Embryonic facial prominence (tissue), 1 donor: ENCODE measurements at regions not wholly inside any gene's neighbourhood (a gene's known extent, or its start where the extent isn't known, plus 50 kb on each side); places are given as distances from the start of the nearest gene placed in this dataset.
"Not testable (repeated sequence)": the region's sequence is repeated elsewhere in the genome, so short reads cannot be mapped to it uniquely, and the experiment has no call there.

ENCODE experiments used
- DNase-seq: peaks from one replicate; pipeline ENCODE4 v3.0.0-alpha.2; 2016; ENCODE audit errors: extremely low spot score

DNA sequence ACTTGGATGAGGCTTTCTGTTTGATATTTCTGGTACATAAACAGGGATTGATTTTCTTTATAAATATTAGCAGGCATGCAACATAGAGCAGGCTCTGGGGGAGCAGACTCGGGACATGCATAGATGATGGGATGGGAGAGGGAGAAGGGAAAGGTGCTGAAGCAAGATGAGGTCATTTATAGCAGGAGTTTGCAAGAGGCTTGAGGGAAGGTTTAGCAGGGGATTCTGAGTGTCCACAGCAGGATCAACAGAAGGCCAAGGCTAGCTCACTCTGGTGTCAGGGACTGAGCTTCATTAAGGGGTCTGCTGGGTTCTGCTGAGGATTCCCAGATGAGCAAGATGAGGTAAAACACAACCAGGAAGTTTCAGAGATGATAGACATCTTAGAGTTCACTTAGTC lies 309.1 kb upstream of the CELF4 start:
- no peak for DNase-seq

DNA sequence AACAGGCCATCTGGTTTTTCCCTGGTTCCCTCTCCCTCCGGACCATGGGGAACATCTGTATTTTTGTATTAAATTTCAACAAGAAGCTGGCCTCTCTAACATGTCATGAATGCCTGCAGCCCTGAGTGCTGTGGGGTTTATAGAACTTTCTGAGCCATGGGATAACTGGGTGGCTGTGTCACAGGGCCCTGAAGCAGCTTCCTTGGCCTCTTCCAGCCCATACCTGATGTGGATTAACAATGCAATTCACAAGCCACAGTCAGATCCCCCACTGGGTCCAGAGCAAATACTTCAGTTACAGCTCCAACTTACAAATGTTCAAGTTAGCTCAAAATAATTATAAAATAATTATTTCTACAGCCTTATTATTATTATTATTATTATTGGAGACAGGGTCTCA lies 307.8 kb upstream of the CELF4 start:
- DNase-seq, result no peak

DNA sequence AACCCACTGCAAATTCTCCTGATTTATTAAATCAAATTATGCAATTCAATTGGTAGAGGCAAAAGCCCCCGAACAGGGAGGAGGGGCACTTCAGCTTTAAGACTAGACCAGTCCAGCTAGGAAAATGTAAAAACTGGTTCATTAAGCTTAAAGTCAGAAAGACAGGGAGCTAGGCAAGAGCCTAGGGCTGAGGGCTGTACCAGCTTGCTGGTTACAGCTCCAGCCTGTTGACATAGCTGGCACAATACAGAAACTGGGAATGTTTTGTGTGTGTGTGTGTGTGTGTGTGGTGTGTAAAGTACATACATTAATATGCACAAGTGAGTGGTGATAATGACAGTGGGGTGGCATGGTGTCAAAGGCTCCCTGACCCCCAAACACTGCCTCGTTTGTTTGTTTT lies 307.0 kb upstream of the CELF4 start:
- DNase-seq, result no peak

DNA sequence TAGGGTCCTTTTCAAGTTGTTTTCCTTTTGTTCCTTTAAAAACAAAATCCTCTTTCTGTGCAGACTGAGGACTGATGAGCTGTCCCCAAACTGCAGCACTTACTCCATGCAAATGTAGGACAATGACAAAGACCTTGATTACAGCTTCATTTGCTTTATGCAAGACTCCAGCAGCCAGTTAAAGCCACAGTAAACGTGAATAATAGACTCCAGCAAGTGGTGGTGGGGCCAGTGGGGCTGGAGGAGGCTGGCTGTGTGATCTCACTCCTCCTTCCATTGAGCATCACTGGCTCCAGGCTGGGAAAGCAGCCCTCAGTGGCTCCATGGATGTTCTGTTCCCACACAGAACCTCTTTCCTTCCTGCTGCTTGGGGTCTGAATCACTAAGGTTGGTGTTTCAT lies 306.0 kb upstream of the CELF4 start:
- DNase-seq, result no peak

DNA sequence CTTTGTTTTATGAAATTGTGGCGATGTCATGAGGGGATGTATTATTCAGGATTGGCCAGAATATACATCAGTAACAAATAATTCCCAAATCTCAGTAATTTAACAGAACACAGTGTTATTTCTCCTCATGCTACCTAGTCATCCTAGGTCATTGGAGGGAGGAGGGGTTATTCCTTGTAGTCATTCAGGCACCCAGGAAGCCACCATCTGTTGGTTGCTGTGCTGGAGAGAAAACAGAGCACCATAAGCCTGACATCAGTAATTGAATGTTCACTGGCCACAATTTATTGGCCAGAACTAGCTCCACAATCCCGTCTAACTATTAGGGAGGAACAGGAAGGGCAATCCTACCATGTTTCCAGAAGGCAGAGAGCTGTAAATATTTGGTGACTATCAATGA lies 303.5 kb upstream of the CELF4 start:
- no peak for DNase-seq

DNA sequence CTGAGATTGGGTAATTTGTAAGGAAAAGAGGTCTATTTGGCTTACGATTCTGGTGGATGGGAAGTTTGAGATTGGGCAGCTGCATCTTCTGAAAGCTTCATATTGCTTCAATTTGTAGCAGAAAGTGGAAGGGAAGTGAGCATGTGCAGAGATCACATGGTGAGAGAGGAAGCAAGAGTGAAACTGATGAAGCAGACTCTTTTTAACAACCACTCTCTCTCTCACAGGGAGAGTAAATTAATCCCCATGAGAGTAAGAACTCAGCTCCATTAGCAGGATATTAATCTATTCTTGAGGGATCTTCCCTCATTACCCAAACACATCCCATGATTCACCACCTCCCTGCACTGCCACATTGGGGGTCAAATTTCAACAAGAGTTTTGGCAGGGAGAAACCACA lies 298.5 kb upstream of the CELF4 start:
- no peak for DNase-seq

DNA sequence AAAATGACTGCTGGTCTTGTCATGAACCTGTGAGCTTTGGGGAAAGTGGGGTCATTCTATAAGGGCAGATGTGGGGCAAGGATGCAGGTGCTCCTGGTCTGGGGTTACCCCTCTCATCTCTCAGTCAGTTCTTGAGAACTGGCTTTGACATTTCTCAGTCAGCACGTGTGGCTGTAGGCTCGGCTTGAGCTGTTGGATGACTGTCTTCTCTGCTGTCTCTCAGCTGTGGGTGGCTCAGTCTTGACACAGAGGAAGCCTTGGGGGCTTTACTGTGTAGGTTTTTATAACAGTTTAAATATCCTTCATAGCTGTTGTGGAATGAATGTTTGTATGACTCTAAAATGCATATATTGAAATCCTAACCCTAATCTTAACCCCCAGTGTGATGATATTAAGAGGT lies 296.4 kb upstream of the CELF4 start:
- no peak for DNase-seq

DNA sequence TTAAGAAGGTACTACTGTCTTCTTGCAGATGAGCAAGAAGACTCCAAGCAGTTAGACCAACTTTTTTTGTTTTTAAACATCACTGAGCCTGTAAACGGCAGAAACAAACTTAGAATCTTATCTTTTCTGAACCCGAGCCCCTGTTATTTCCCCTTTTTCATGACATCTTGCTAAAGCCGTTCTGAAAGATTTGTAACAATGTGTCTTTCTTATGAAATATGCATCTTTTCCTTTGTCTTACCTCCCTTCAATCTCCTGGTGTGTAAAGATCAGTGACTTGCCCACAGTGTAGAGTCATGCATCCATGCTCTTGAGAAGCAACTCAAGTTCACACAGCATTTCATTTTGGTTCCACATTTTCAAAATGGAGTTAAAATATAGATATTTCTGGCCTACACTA lies 288.8 kb upstream of the CELF4 start:
- no peak for DNase-seq

DNA sequence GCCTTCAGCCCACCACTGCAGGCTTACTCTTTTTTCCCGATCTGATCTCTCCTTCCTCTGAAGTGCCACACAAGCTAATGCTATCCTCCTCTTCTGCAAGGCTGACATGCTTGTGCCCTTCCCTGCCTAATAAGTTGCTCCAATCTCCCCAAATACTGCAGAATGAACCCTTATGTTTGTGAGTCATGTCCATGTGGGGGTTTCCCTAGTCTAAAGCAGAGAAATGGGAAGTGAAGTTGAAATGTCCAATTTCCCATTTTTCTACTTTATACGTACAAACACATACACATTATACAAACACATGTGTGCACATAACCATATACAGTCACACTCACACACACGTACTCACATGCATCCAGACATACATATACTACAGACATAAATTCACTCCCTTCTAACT lies 288.1 kb upstream of the CELF4 start:
- no peak for DNase-seq

DNA sequence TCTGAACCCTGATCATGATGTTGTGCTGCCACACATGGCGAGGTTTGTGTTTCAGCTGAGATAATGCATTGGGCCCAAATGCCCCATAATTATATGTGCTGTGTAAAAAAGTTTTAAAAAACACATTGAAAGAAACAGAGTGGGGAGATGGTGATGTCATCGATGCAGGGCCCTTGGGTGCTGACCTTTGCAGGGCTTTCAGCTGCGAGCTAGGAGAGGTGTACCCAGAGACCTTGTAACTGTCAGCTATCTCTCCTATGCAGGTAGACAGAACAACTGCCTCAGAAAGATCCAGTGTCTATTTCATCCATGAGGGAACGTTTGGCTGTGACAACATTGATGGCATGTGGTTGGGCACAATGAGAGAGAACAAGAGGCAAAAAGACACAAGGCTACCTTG lies 286.9 kb upstream of the CELF4 start:
- DNase-seq, result no peak

DNA sequence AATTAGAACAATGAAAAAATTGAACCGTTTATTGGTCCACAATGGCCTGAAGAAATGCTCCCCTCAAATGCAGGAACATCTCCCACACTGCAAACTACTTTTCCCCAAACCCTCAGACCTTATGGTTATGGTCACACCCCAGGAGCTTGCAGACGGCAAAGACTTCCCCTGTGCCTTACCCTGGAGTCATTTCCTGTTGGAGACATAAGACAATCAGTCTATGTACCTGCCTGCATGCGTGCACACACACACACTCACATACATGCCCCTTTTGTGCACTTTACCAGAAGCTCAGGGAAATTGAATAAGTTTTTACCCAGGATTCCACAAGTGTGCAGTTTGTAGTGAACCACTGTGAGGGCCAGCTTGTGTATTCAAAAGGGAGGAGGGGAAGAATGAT lies 281.9 kb upstream of the CELF4 start:
- no peak for DNase-seq

DNA sequence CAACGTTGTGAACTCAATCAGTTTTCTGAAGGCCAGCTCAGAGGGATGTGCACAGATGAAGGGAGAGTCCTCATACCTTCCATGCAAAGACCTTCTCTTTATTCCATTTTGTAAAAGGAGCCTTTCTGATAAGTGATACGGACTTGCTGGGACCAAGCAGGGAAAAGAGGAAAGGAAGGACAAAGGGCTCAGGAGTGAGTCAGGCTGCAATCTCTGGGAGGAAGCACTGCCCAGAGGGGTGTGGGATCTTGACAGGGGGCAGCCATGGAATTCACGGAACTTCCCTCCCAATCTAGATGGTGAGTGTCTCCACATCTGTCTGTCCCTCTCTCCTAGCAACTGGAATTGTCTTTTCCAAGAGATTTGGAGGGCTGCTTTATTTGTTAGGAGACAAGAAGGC lies 281.4 kb upstream of the CELF4 start:
- DNase-seq, result no peak

DNA sequence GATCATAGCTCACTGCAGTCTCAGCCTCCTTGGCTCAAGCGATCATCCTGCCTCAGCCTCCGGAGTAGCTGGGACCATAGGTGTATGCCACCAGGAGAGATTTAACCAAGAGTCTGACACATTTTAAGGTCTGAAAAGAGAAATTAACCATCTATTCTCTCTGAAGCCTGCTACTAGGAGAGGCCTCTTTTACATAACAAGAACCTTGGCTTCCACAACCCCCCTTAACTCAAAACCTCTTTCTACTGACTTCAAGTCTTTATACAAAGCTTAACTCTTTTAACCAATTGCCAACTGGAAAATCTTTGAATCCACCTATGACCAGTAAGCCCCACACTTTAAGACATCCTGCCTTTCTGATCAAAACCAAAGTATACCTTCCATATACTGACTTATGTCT lies 279.9 kb upstream of the CELF4 start:
- DNase-seq, result no peak

DNA sequence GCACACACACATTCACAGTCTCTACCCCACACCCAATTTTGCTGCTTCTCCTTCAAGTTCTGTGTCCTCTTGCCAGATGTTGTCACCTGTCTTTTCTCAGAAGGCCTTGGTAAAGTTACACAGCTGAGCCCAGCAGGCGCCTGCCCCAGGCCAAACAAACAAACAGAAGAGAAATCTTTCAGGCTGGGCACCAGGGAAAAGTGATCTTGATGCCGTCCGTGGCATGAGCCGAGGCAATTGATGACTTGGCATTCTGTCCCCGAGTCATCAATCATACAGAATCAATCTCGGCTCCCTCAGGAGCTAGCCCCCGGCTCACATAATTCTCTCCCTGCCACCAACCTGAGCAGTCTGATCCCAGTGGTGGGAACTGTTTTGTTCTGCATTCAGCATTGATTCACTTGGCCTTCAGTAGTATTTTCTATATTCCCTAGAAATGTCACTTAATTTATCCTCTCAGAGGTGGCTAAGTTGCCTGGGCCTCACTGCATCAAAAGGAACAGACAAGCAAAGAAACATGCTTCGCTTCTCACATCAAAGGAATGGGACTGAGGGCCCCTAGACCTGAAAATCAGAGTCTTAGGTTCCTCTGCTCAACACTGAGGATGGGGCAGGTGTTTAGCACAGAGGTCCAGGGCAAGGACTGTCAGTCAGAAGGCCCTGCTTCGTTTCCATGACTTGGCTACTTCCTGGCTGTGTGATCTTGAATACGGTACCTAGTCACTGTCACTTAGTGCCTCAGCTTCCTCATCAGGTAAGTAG lies 278.8 kb upstream of the CELF4 start:
- no peak for DNase-seq

DNA sequence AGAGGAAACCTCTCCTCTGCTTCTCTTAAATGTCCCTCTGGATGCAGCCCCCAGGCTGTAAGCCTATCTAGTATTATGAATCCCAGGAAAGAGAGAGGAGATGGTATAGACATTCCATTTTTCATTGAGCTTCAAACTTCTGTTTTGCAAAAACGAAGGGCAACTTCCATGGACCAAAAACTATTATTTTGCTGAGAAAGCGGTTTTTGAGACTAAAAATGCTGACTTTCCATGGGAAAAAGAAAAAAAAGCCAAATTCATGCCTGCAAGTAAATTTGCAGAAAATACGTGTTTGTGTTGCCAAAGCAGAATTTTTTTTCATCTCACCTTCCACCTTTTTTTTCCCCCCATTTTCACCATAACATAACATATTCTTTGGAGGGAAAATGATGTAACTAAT lies 272.5 kb upstream of the CELF4 start:
- no peak for DNase-seq

DNA sequence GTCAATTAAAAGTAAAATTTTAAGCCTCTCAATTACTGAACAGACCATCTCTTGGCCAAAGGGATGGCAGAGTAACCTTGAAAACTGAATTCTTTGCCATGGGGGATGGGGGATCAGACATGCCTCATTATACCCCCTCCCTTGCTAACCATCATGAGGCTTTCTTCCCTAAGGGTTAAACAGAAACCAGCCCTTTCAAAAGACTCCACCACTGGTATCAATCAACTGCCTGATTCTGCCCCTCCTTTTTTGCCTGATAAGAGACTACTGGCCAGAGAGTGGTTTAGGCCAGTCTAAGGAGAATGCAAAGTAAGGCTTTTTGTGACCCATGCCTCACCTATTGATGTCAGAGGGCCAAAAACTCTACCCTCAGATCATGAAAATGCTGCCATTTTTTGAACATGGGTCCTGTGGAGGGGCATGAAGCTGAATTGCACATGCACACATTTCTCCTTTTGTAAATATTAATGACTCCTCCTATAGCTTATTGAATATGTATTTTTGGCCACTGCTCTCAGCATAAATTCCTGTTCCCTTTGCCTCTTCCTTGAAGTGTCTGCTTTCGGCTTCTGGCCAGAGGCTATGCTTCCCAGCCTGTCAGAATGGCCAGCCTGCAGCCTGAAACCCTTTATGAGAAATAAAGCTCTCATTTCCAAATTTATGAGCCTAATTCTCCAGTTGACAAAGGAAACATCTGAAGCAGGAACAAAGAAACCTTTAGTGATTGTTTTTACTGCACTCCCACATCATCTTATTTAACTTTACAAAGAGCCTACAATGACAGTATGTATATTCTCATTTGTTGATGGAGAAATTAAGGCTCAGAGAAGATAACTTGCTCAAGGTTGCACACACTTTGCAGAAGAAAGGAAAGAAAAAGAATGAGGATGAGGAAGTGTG lies 270.7 kb upstream of the CELF4 start:
- no peak for DNase-seq

DNA sequence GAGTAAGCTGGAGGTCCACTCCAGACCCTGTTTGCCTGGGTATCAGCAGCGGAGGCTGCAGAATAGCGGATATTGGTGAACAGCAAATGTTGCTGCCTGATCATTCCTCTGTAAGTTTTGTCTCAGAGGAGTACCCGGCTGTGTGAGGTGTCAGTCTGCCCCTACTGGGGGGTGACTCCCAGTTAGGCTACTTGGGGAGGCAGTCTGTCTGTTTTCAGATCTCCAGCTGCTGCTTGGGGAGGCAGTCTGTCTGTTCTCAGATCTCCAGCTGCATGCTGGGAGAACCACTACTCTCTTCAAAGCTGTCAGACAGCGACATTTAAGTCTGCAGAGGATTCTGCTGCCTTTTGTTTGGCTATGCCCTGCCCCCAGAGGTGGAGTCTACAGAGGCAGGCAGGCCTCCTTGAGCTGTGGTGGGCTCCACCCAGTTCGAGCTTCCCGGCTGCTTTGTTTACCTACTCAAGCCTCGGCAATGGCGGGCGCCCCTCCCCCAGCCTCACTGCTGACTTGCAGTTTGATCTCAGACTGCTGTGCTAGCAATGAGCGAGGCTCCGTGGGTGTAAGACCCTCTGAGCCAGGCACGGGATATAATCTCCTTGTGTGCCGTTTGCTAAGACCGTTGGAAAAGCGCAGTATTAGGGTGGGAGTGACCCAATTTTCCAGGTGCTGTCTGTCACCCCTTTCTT lies 266.6 kb upstream of the CELF4 start:
- not testable (repeated sequence) for DNase-seq

DNA sequence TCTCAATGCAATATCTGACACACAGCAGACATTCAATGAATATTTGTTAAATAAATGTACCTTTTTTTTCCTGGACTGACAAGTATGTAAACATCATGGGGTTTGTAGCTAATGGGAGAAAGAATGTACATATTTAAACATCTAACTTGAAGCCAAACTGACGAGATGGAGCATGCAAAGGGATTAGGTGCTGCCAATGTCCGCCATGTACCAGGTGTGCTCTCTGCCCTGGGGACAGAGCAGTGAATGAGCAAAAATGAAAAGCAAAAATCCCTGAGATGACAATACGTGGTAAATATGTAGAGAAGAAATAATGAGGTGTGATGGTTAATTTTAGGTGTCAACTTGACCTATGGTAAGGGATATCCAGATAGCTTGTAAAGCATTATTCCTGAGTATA lies 247.4 kb upstream of the CELF4 start:
- DNase-seq, result no peak

DNA sequence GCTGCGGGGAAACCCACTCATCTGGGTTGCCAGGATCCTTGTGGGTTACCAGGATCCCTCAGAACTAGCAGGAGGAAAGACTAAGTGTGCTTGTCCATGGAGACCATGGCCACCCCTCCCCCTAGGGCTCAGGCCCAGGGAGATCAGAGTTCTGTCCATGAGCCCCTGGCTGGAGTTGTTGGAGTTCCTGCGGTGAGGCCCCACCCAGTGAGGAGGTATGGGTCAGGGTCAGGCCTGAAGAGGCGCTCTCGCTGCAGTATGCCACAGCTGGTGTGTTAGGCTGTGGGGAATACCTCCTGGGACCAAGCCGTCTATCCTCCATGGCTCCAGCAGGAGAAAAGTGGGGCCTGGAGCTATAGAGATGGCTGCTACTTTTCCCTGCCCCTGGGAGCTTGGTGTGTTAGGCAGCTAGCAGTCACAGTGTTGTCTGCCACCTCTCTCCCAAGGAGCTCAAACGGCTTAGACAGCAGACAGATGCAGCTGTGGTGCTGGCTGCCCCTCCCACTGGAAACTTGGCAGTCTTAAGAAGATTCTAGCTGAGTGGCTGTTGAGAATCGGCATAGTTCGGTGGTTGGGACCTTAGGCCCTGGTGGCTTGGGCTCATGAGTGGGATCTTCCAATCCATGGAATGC lies 240.3 kb upstream of the CELF4 start:
- no peak for DNase-seq

DNA sequence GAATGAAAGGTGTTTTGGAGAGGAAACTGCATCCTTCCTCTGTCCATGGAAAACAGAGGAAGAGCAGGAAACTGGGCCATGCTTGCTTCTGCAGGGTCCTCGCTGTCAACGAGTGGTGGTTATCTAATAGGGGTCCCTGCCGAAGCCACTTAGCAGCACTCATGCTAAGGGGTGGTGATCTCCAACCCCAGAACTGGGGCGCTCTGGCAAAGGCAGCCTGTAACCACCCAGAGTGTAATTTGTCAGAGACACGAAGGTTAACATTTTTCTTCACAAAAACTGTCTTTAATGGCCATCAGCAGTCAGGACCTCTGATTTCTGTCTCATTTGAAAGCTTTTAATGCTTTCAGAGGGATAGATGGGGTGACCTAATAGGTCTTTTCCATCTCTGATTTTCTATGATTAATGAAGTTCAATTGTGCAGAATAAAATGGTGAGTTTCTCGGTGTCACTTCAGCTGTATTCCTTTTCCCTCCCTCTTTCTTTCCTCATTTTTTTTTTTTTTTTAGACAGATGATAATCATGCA lies 231.3 kb upstream of the CELF4 start:
- DNase-seq, result no peak

DNA sequence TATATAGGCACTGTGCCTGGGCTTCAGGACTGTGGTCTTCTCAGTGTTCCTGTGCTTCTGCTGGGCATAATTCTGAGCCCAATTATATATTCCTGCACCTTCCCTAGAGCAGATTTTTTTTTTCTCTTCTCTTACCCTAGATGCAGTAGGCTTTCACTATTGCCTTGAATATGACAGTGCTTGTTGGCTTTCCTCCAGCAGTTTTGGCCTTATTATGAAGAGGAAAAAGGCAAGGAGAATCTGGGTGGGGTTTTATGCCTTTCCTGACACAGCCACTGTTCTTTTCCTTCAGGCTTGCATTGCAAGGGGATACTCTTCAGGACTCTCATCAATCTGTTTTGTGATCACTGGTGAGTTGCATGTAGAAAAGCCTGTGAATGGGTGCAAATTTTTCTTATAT lies 221.9 kb upstream of the CELF4 start:
- no peak for DNase-seq

DNA sequence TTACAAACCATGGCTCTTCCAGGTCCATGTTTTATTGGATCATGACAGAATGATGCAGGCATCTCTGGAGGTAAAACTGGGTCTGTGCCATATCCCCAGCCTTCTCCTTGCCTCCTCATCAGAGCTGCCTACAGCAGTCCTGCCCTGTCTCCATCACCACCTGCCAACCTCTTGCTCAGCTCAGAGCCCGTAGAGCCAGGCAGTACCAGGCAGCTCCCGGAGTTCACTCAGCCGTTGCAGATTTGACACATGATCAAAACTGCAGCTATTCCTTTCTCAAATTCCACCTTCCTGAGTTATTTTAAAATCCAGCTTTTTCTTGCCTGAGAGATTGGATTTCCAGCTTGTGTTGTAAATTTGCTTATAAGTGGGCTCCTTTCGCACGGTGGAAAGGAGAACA lies 218.2 kb upstream of the CELF4 start:
- DNase-seq, result no peak
